ENCODE measurements at regions not wholly inside any gene's neighbourhood (a gene's known extent, or its start where the extent isn't known, plus 50 kb on each side); places are given as distances from the start of the nearest gene placed in this dataset.

GRCh38 chr7:1380821-1381580, 78.3 kb downstream of the MICALL2 start:
- DNase-seq: no peak

GRCh38 chr7:1382553-1383397, 76.5 kb downstream of the MICALL2 start:
- no peak for DNase-seq

GRCh38 chr7:1383398-1384112, 75.7 kb downstream of the MICALL2 start:
- no peak for DNase-seq

GRCh38 chr7:1384113-1384415, 75.2 kb downstream of the MICALL2 start:
- no peak for DNase-seq

Measured in activated CD4-positive, alpha-beta T cell treated with anti-CD3 and anti-CD28 coated beads, Interleukin-2, amount 50 U/mL, for 48 hours (primary cell).